Vagina (tissue), 2 donors: ENCODE measurements at regions not wholly inside any gene's neighbourhood (a gene's known extent, or its start where the extent isn't known, plus 50 kb on each side); places are given as distances from the start of the nearest gene placed in this dataset. TPM values are rescaled to one million over a fixed set of nuclear protein-coding genes. Genes with fewer than 3 reads are reported as not detected.

Experiments used
- DNase-seq, 2 donors: peaks; one replicate each; pipeline ENCODE4 v3.0.0-alpha.2; 2017; ENCODE audit errors: extremely low spot score in 2 of 2
- H3K27ac ChIP-seq: fragments of 200-600 bp; sonication (generic); one replicate; pipeline ENCODE4 v1.5.1; 2019
- H3K27me3 ChIP-seq: fragments of 200-600 bp; sonication (generic); one replicate; pipeline ENCODE4 v1.5.1; 2019
- H3K36me3 ChIP-seq, 2 donors: fragments of 200-600 bp; sonication (generic); one replicate each; pipeline ENCODE4 v1.5.1; 2017 to 2019
- H3K4me1 ChIP-seq: fragments of 200-600 bp; sonication (generic); one replicate; pipeline ENCODE4 v1.5.1; 2019
- H3K4me3 ChIP-seq, 2 donors: fragments of 200-600 bp; sonication (generic); 1 replicate in 1 of 2; 2 replicates in 1 of 2; pipeline ENCODE4 v1.5.1; 2016 to 2019
- H3K9me3 ChIP-seq: fragments of 200-600 bp; sonication (generic); one replicate; pipeline ENCODE4 v1.5.1; 2019
- CTCF ChIP-seq, 3 experiments: fragments of 450-650 bp in 2 of 3; fragments of 200-600 bp in 1 of 3; sonication (generic) in 1 of 3; IDR thresholded peaks; one replicate each; pipeline ENCODE4 v1.5.1; 2017 to 2019; ENCODE audit warnings: antibody characterized with exemption in 3 of 3, mild to moderate bottlenecking in 2 of 3, moderate library complexity in 2 of 3
- POLR2A ChIP-seq, 2 donors: fragments of 450-650 bp; IDR thresholded peaks; one replicate each; pipeline ENCODE4 v1.6.1; 2017; ENCODE audit warnings: antibody characterized with exemption in 2 of 2, mild to moderate bottlenecking in 2 of 2, moderate library complexity in 2 of 2
- POLR2AphosphoS5 ChIP-seq, 2 donors: sonication (generic); formaldehyde crosslinking; IDR thresholded peaks; one replicate each; pipeline ENCODE4 v1.9.0; 2017; ENCODE audit warnings: antibody characterized with exemption in 2 of 2, mild to moderate bottlenecking in 2 of 2, low read depth in 1 of 2; ENCODE audit not compliant: insufficient read depth in 1 of 2
- intact Hi-C: fragments of 100-400 bp; cut with DNase I; formaldehyde crosslinking; loops from one replicate; pipeline ENCODE4 v1.15.1; 2023
- small RNA-seq: library from RNA; depleted of rRNA; stranded (forward); fragments of <200 nt; gene quantifications from one replicate; pipeline ENCODE3, GENCODE V24; 2016

DNA sequence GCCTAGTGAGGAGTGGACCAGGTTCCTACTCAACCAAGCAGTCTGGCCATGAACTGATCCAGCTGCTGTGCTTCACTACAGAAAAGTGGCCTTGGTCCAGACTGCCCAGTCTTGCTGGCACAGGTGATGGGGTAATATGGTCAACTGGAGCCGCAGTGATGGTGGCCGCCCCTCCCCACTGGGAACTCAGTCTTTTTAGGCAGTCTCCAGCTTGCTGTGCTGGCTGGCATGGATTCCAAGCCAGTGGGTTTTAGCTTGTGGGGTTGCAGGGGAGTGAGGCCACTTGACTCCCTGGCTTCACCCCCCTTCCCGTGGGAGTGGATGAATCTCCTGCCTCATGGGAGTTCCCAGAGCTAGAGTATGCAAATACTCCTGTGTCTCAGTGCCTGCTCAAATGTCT lies 52.7 kb upstream of the CDK6 start:
- no peak for DNase-seq
- Histone ChIP-seq H3K27me3 (no peaks in the 10 kb centered on the region), H3K4me1 (no peaks in the 10 kb centered on the region), H3K9me3 (no peaks in the 10 kb centered on the region), H3K27ac (no peak overlapping the region), H3K36me3 (no peaks in the 10 kb centered on the region), H3K4me3 (no peak overlapping the region)
- TF ChIP-seq POLR2A (IDR thresholded peaks at IDR 0.05) (no peak), POLR2AphosphoS5 (IDR thresholded peaks at IDR 0.05; ENCODE audit: insufficient read depth in 1 of 2, low read depth in 1 of 2) (no peak), CTCF (IDR thresholded peaks at IDR 0.05) (no peak)
- intact Hi-C loops: no loop called here

Small RNAs in the stretch of these regions (small RNA-seq; reads per million reads assigned to genes)
- not detected for gene RN7SL7P
